Liver (tissue), 3 donors: ENCODE measurements at regions not wholly inside any gene's neighbourhood (a gene's known extent, or its start where the extent isn't known, plus 50 kb on each side); places are given as distances from the start of the nearest gene placed in this dataset.

Experiments
- RAD21 ChIP-seq, 2 donors: IDR thresholded peaks; 2 replicates each; pipeline ENCODE4 v1.6.1; 2016; ENCODE audit warnings: antibody characterized with exemption in 2 of 2, mild to moderate bottlenecking in 2 of 2
- SP1 ChIP-seq: IDR thresholded peaks from 2 replicates; pipeline ENCODE4 v1.6.1; 2018; ENCODE audit warnings: antibody characterized with exemption, mild to moderate bottlenecking
- YY1 ChIP-seq: IDR thresholded peaks from 2 replicates; pipeline ENCODE4 v1.6.1; 2016; ENCODE audit warnings: antibody characterized with exemption, mild to moderate bottlenecking
- TF ChIP-seq, protein P1 (sequence below): fragments of 150-350 bp; IDR thresholded peaks from 2 replicates; pipeline ENCODE4 v1.5.1; 2017; ENCODE audit warnings: improper control_type of control experiment, low read depth, low read length; ENCODE audit not compliant: missing input control
- donor health status: healthy.
- donor health status: healthy.

DNA sequence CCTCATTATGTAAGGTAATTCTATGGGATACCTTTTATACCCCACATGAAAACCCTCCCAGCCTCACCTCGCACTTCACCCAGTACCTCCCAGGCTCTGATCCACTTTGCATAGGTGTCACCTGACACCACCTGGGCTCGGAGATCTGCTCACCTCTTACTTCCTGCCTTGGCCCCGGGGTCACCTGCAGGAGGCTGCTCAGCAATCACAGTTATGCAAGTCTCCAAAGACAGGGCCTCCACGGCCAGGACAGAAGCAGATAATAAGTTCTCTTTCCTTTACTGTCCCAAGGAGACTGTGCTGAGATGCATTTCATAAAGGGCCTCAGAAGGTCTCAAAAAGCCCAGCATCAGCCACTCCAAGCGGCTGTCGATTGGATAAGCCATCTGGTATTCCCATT is 112.4 kb upstream of the PPP2R2D start:
- TF ChIP-seq, protein P1, sequence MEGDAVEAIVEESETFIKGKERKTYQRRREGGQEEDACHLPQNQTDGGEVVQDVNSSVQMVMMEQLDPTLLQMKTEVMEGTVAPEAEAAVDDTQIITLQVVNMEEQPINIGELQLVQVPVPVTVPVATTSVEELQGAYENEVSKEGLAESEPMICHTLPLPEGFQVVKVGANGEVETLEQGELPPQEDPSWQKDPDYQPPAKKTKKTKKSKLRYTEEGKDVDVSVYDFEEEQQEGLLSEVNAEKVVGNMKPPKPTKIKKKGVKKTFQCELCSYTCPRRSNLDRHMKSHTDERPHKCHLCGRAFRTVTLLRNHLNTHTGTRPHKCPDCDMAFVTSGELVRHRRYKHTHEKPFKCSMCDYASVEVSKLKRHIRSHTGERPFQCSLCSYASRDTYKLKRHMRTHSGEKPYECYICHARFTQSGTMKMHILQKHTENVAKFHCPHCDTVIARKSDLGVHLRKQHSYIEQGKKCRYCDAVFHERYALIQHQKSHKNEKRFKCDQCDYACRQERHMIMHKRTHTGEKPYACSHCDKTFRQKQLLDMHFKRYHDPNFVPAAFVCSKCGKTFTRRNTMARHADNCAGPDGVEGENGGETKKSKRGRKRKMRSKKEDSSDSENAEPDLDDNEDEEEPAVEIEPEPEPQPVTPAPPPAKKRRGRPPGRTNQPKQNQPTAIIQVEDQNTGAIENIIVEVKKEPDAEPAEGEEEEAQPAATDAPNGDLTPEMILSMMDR, result no peak
- TF ChIP-seq YY1 (no peak), SP1 (no peak), RAD21 (IDR thresholded peaks at IDR 0.05) (no peak)
